ENCODE measurements at regions not wholly inside any gene's neighbourhood (a gene's known extent, or its start where the extent isn't known, plus 50 kb on each side); places are given as distances from the start of the nearest gene placed in this dataset.

DNA sequence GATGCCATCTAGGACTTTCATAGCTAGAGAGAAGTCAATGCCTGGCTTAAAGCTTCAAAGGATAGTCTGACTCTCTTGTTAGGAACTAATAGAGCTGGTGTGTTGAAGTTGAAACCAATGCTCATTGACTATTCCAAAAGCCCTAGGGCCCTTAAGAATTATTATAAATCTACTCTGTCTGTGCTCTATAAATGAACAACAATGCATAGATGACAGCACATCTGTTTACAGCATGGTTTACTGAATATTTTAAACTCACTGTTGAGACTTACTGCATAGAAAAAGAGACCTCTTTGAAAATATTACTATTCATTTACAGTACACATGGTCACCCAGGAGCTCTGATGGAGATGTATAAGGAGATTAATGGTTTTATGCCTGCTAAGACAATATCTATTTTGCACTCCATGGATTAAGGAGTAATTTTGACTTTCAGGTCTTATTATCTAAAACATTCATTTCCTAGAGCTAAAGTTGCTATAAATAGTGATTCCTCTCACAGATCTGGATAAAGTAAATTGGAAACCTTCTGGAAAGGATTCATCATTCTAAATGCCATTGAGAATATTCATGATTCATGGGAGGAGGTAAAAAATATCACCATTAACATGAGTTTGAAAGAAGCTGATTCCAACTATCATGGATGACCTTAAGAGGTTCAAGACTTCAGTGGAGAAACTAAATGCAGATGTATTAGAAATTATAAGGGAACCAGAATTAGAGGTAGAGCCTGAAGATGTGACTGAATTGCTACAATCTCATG is 763.5 kb upstream of the MAP3K7 start:
- ATAC-seq (no peak), DNase-seq (no peak)
- Mint-ChIP-seq H3K4me3 (no peak overlapping the region), H3K4me1 (no peaks in the 10 kb centered on the region), H3K9me3 (no peaks in the 10 kb centered on the region), H3K27ac (no peak overlapping the region), H3K36me3 (ENCODE audit: low read depth) (no peaks in the 10 kb centered on the region), H3K27me3 (no peaks in the 10 kb centered on the region)

DNA sequence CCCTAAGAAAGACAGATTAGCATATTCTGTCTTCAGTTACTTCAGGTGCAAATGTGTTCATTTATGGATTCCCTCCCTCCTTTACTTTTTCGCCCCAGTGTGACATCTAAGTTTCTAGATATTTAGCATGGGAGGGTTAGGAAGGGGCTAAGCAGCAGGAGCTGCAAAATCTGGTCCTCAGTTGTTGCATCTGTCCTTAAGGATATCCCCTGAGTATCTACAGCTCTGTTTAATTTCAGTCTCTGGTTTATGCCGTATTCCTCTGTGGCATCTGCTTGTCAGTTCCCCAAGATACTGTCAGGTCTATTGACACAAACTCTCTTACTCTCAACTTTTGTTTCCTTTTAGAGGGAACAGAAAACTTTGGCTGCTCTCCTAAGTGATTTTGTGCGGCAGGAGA is 754.6 kb upstream of the MAP3K7 start:
- H3K36me3 Mint-ChIP-seq (ENCODE audit: low read depth) = no peaks in the 10 kb centered on the region
- ATAC-seq = no peak
- H3K9me3 Mint-ChIP-seq = peaks cover 5% of the 10 kb centered on the region
- H3K4me3 Mint-ChIP-seq = no peak overlapping the region
- no peak for DNase-seq
- H3K4me1 Mint-ChIP-seq = no peaks in the 10 kb centered on the region
- H3K27ac Mint-ChIP-seq = no peak overlapping the region
- peaks cover 2% of the 10 kb centered on the region for H3K27me3 Mint-ChIP-seq

GRCh38 chr6:91340896-91341395 is 754.1 kb upstream of the MAP3K7 start:
- no peak overlapping the region for H3K27ac Mint-ChIP-seq
- no peak overlapping the region for H3K4me3 Mint-ChIP-seq
- no peaks in the 10 kb centered on the region for H3K4me1 Mint-ChIP-seq
- DNase-seq = no peak
- no peaks in the 10 kb centered on the region for H3K36me3 Mint-ChIP-seq (ENCODE audit: low read depth)
- peaks cover 5% of the 10 kb centered on the region for H3K9me3 Mint-ChIP-seq
- H3K27me3 Mint-ChIP-seq = peaks cover 2% of the 10 kb centered on the region
- ATAC-seq = no peak

DNA sequence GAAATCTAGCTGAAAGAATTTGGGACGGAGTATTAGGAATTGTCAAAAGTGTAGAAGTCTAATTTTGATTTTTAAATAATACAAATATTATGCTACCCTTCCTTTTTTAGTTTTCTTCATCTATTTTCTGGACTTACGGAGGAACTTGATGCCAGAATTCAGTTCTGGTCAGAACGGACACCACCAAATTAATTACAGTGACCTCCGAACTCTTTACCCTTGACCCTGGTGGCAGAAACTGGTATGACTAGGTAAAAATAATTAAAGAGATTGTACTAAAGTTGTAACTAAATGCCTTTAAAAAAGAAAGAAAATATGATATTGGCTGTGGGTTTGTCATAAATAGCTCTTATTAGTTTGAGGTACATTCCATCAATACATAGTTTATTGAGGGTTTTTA is 751.1 kb upstream of the MAP3K7 start:
- DNase-seq = no peak
- H3K4me1 Mint-ChIP-seq = no peaks in the 10 kb centered on the region

GRCh38 chr6:91330896-91331295 is 744.0 kb upstream of the MAP3K7 start:
- DNase-seq = no peak
- no peaks in the 10 kb centered on the region for H3K27me3 Mint-ChIP-seq
- no peaks in the 10 kb centered on the region for H3K4me1 Mint-ChIP-seq
- no peak overlapping the region for H3K27ac Mint-ChIP-seq
- no peak overlapping the region for H3K4me3 Mint-ChIP-seq
- no peak for ATAC-seq
- no peaks in the 10 kb centered on the region for H3K36me3 Mint-ChIP-seq (ENCODE audit: low read depth)
- H3K9me3 Mint-ChIP-seq = peaks cover 9% of the 10 kb centered on the region

More for the DNA sequence above, 751.1 kb upstream of the MAP3K7 start:
- H3K27me3 Mint-ChIP-seq = peaks cover 2% of the 10 kb centered on the region
- no peaks in the 10 kb centered on the region for H3K36me3 Mint-ChIP-seq (ENCODE audit: low read depth)
- H3K9me3 Mint-ChIP-seq = peaks cover 13% of the 10 kb centered on the region
- no peak for ATAC-seq
- H3K27ac Mint-ChIP-seq = no peak overlapping the region
- no peak overlapping the region for H3K4me3 Mint-ChIP-seq

DNA sequence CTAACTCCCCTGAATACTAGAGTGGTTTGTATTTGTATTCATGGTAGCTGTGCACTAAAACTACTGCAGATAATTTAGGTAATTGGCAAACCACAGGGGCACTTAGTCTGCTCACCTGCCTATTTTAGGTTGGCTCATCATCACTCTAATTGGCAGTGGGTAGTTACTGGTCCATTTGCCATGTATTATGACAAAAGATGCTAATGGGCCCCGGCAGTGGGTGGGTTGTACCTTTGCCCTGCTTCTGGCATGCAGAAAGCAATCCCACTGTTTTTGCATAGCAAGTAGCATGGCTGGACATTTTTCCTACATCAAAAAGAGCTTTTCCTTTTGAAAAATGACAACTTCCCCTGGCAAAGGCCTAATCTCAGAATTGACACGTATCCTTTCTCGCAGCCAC is 741.4 kb upstream of the MAP3K7 start:
- Mint-ChIP-seq H3K4me1 (no peaks in the 10 kb centered on the region), H3K9me3 (no peaks in the 10 kb centered on the region), H3K4me3 (no peak overlapping the region), H3K27ac (no peak overlapping the region), H3K36me3 (ENCODE audit: low read depth) (no peaks in the 10 kb centered on the region), H3K27me3 (no peaks in the 10 kb centered on the region)
- ATAC-seq (no peak), DNase-seq (no peak)

- H3K36me3 Mint-ChIP-seq (ENCODE audit: low read depth) = no peaks in the 10 kb centered on the region
- DNase-seq (no peak), ATAC-seq (no peak)
- H3K27me3 Mint-ChIP-seq = no peaks in the 10 kb centered on the region
- no peak overlapping the region for H3K4me3 Mint-ChIP-seq
- no peak overlapping the region for H3K27ac Mint-ChIP-seq
- no peaks in the 10 kb centered on the region for H3K9me3 Mint-ChIP-seq
- H3K4me1 Mint-ChIP-seq = no peaks in the 10 kb centered on the region
Measured at GRCh38 chr6:91324711-91325110, 737.8 kb upstream of the MAP3K7 start.

GRCh38 chr6:91317984-91318383 is 731.1 kb upstream of the MAP3K7 start:
- no peak overlapping the region for H3K27ac Mint-ChIP-seq
- H3K27me3 Mint-ChIP-seq = no peaks in the 10 kb centered on the region
- H3K4me3 Mint-ChIP-seq = no peak overlapping the region
- no peaks in the 10 kb centered on the region for H3K9me3 Mint-ChIP-seq
- no peak for DNase-seq
- H3K36me3 Mint-ChIP-seq (ENCODE audit: low read depth) = no peaks in the 10 kb centered on the region
- no peak for ATAC-seq
- H3K4me1 Mint-ChIP-seq = no peaks in the 10 kb centered on the region

DNA sequence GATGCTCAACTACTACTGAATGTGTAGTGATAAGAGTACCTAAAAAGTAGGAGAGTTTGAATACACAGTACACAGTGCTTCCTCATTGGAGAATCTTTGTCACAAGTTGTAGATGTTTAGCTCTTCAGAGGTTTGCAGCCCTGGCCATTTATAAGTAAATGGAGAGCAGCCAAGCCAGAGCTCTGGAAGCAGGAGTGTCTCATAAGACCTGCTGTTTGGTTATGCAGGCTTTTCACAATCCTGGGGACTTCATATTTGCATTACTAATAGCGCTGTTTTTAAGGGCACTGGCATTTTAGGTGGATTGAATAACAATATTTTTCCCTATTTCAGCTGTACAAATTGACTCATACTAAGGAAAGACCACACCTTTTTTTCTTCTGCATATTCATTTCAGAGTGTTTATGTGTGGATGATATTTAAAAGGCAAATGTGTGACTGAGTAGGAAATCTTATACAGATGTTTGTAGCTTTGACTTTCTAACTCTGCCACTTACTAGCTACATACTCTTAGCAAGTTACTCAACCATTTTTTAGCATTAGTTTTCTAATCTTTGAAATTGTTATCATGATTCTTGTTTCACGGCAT is 730.5 kb upstream of the MAP3K7 start:
- Mint-ChIP-seq H3K4me3 (no peak overlapping the region), H3K4me1 (no peaks in the 10 kb centered on the region), H3K36me3 (ENCODE audit: low read depth) (no peaks in the 10 kb centered on the region), H3K27me3 (no peaks in the 10 kb centered on the region), H3K27ac (no peak overlapping the region), H3K9me3 (no peaks in the 10 kb centered on the region)
- DNase-seq = no peak
- ATAC-seq = no peak

GRCh38 chr6:91310178-91310577 is 723.3 kb upstream of the MAP3K7 start:
- Mint-ChIP-seq H3K27ac (no peak overlapping the region), H3K4me3 (no peak overlapping the region), H3K36me3 (ENCODE audit: low read depth) (no peaks in the 10 kb centered on the region), H3K27me3 (no peaks in the 10 kb centered on the region), H3K4me1 (no peaks in the 10 kb centered on the region), H3K9me3 (no peaks in the 10 kb centered on the region)
- DNase-seq = no peak
- no peak for ATAC-seq

DNA sequence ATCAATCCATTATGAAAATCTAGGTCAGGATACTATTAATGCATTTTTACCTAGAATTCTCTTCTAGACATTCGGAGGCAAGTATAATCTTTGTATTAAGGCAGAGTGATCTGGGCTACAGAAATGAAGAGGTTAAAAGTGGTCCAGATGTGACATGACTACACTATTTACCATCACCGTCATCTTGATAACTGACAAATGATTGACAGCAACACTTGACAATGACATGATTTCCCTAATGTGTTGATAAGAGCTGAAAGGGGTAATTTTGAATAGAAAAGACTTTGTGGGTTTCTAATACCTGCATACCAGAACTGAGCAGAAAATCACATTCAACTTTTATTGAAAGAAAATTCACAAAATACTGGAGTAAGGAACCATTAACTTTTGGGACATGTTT is 718.9 kb upstream of the MAP3K7 start:
- H3K4me1 Mint-ChIP-seq = no peaks in the 10 kb centered on the region
- H3K27me3 Mint-ChIP-seq = no peaks in the 10 kb centered on the region
- no peaks in the 10 kb centered on the region for H3K9me3 Mint-ChIP-seq
- H3K4me3 Mint-ChIP-seq = no peak overlapping the region
- DNase-seq (no peak), ATAC-seq (no peak)
- no peaks in the 10 kb centered on the region for H3K36me3 Mint-ChIP-seq (ENCODE audit: low read depth)
- H3K27ac Mint-ChIP-seq = no peak overlapping the region

- no peak for DNase-seq
- Mint-ChIP-seq H3K4me3 (no peak overlapping the region), H3K27me3 (no peaks in the 10 kb centered on the region), H3K9me3 (no peaks in the 10 kb centered on the region), H3K36me3 (ENCODE audit: low read depth) (no peaks in the 10 kb centered on the region), H3K27ac (no peak overlapping the region), H3K4me1 (no peaks in the 10 kb centered on the region)
- ATAC-seq = no peak
Measured at GRCh38 chr6:91304521-91304920, 717.6 kb upstream of the MAP3K7 start.

DNA sequence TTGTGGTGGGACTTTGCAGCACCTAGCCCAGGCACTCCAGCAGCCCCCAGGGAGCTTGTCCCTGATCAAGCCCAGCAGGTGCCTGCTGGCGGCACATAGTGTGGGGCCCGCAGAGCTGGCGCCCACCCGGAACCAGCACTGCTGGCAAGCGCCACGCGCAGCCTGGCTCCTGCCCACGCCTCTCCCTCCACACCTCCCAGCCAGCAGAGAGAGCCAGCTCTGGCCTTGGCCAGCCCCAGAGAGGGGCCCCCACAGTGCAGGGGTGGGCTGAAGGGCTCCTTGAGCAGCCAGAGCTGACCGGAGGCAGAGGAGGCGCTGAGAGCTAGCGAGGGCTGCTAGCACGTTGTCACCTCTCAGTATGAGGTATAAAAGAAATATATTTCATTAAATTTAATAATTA is 716.5 kb upstream of the MAP3K7 start:
- Mint-ChIP-seq H3K27ac (no peak overlapping the region), H3K36me3 (ENCODE audit: low read depth) (no peaks in the 10 kb centered on the region), H3K9me3 (no peaks in the 10 kb centered on the region), H3K27me3 (no peaks in the 10 kb centered on the region), H3K4me3 (no peak overlapping the region), H3K4me1 (no peaks in the 10 kb centered on the region)
- ATAC-seq (no peak), DNase-seq (no peak)

- Mint-ChIP-seq H3K27ac (no peak overlapping the region), H3K4me1 (no peaks in the 10 kb centered on the region), H3K4me3 (no peak overlapping the region), H3K36me3 (ENCODE audit: low read depth) (no peaks in the 10 kb centered on the region), H3K27me3 (no peaks in the 10 kb centered on the region), H3K9me3 (no peaks in the 10 kb centered on the region)
- no peak for ATAC-seq
- DNase-seq = no peak
Measured at GRCh38 chr6:91299544-91300491, 712.9 kb upstream of the MAP3K7 start.
